GM12878 (cell line): ENCODE measurements at regions not wholly inside any gene's neighbourhood (a gene's known extent, or its start where the extent isn't known, plus 50 kb on each side); places are given as distances from the start of the nearest gene placed in this dataset.

Experiments
- ATAC-seq: fragments of 200-7000 bp; cut with Tn5 transposase; 3 replicates; pipeline ENCODE4 v1.9.1; 2020; ENCODE audit warnings: mild to moderate bottlenecking, moderate library complexity
- BruUV-seq: library from RNA; stranded (reverse); fragments of 400-500 nt; replicated peaks from 2 replicates; lab custom pipeline; 2021; lab: Mats Ljungman, UMichigan
- CTCF ChIA-PET: fragments of 300-600 bp; sonication (Branson Sonifier 250); formaldehyde crosslinking; extraction: SDS; loops from one replicate; lab custom pipeline; 2021; ENCODE audit warnings: inconsistent platforms; lab: Yijun Ruan, JAX
- POLR2A ChIA-PET: fragments of 350-600 bp; formaldehyde crosslinking; extraction: SDS; loops from one replicate; lab custom pipeline; 2021; ENCODE audit warnings: inconsistent platforms; lab: Charles Lee
- RAD21 ChIA-PET: fragments of 300-600 bp; sonication (Branson Sonifier 250); formaldehyde crosslinking; loops from one replicate; lab custom pipeline; 2023; ENCODE audit warnings: antibody characterized with exemption; ENCODE audit not compliant: unreplicated experiment; lab: Charles Lee
- SMC1A ChIA-PET: fragments of 300-600 bp; sonication (Branson Sonifier 250); formaldehyde crosslinking; loops from one replicate; lab custom pipeline; 2023; ENCODE audit not compliant: unreplicated experiment, uncharacterized antibody; lab: Charles Lee
- DNase-seq: peaks from one replicate; pipeline ENCODE4 v3.0.0-alpha.2; 2011; ENCODE audit warnings: low read depth, low spot score
- FAIRE-seq: peaks from 3 replicates; lab custom pipeline; 2011; peaks lifted over from hg19 to GRCh38; lab: Jason Lieb, UNC
- H2AFZ ChIP-seq: 2 replicates; pipeline ENCODE4 v1.6.0; 2011; ENCODE audit warnings: low read depth, low read length, control low read depth; ENCODE audit not compliant: control insufficient read depth
- H3K27ac ChIP-seq: 2 replicates; pipeline ENCODE4 v1.5.1; 2011; ENCODE audit warnings: control low read depth; ENCODE audit not compliant: control insufficient read depth, insufficient read depth
- H3K27me3 ChIP-seq, 2 experiments: replicated peaks in 1 of 2; 2 replicates each; pipeline versions ENCODE4 v1.6.0 to v1.6.1; 2011; ENCODE audit warnings: low read length in 1 of 2; ENCODE audit not compliant: control insufficient read depth in 2 of 2, insufficient read depth in 2 of 2
- H3K36me3 ChIP-seq, 2 experiments: 2 replicates each; pipeline ENCODE4 v1.5.1; 2011; ENCODE audit warnings: low read length in 1 of 2; ENCODE audit not compliant: control insufficient read depth in 2 of 2, insufficient read depth in 2 of 2
- H3K4me1 ChIP-seq: 2 replicates; pipeline ENCODE4 v1.6.1; 2011; ENCODE audit warnings: mild to moderate bottlenecking, low read length, moderate library complexity, mixed read lengths; ENCODE audit not compliant: control insufficient read depth, insufficient read depth
- H3K4me2 ChIP-seq: 2 replicates; pipeline ENCODE4 v1.6.0; 2011; ENCODE audit warnings: control low read depth; ENCODE audit not compliant: control insufficient read depth, insufficient read depth
- H3K4me3 ChIP-seq: fragments of 200-600 bp; sonication (generic); 2 replicates; pipeline ENCODE4 v1.5.1; 2016
- H3K79me2 ChIP-seq: 2 replicates; pipeline ENCODE4 v1.6.0; 2011; ENCODE audit warnings: low read length; ENCODE audit not compliant: control insufficient read depth, insufficient read depth
- H3K9ac ChIP-seq: 2 replicates; pipeline ENCODE4 v1.8.0; 2011; ENCODE audit warnings: low read length, control low read depth, mixed read lengths; ENCODE audit not compliant: control insufficient read depth, insufficient read depth
- H3K9me3 ChIP-seq: replicated peaks from 3 replicates; pipeline ENCODE4 v1.5.1; 2011; ENCODE audit warnings: mild to moderate bottlenecking, low read length; ENCODE audit not compliant: control insufficient read depth, insufficient read depth
- H4K20me1 ChIP-seq: 2 replicates; pipeline ENCODE4 v1.6.0; 2011; ENCODE audit not compliant: control insufficient read depth, insufficient read depth
- IKZF1 ChIP-seq: fragments of 450-650 bp; conservative IDR thresholded peaks from 2 replicates; pipeline ENCODE4 v1.6.1; 2017; ENCODE audit warnings: antibody characterized with exemption, mild to moderate bottlenecking
- NR2C2 ChIP-seq: IDR thresholded peaks from 2 replicates; pipeline ENCODE4 v1.6.1; 2011; ENCODE audit warnings: borderline replicate concordance, low read depth; ENCODE audit not compliant: control insufficient read depth, insufficient read length
- NR2F1 ChIP-seq: fragments of 450-650 bp; conservative IDR thresholded peaks from 2 replicates; pipeline ENCODE4 v1.6.1; 2017; ENCODE audit warnings: mild to moderate bottlenecking
- WGBS: methylation state at CpG from one replicate; pipeline ENCODE4 v1.1.6; 2016; ENCODE audit warnings: low lambda C conversion rate; ENCODE audit not compliant: insufficient replicate concordance, insufficient coverage; ENCODE audit errors: missing lambda C conversion rate; 5-methylcytosine and 5-hydroxymethylcytosine counted together
- in situ Hi-C: fragments of 300-500 bp; cut with MboI; formaldehyde crosslinking; loops from 9 replicates; pipeline ENCODE4 v1.14.3; 2018; ENCODE audit warnings: mixed read lengths
- intact Hi-C: fragments of 100-400 bp; cut with micrococcal nuclease; formaldehyde crosslinking; loops from one replicate; pipeline ENCODE4 v1.14.2; 2022; ENCODE audit not compliant: unreplicated experiment

DNA sequence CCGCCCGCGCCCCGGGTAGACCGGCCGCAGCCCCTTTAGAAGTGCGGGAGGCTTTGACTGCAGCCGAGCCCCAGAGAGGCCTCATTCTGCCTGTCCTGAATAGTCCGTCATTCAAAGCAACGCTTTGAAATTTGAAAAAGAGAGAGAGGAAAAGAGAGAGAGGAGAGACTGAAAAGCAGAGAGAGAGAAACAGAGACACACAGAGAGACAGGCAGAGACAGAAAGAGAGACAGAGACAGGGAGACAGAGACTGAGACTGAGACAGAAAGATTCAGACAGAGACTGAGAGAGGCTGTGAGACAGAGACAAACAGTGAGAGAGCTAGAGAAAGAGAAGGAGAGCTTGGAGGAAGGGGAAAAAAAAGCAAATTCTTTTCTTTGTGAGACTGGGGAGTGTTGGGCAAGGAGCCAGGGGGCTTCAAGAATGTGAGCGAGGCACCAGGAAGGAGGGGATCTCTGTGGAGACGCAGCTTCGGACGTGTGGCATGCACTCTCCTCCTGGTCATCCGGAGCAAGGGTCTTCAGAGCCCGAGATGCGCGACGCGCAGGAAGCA is 73.1 kb downstream of the MYCN start:
- POLR2A ChIA-PET, result no interaction called here
- FAIRE-seq, result no peak

DNA sequence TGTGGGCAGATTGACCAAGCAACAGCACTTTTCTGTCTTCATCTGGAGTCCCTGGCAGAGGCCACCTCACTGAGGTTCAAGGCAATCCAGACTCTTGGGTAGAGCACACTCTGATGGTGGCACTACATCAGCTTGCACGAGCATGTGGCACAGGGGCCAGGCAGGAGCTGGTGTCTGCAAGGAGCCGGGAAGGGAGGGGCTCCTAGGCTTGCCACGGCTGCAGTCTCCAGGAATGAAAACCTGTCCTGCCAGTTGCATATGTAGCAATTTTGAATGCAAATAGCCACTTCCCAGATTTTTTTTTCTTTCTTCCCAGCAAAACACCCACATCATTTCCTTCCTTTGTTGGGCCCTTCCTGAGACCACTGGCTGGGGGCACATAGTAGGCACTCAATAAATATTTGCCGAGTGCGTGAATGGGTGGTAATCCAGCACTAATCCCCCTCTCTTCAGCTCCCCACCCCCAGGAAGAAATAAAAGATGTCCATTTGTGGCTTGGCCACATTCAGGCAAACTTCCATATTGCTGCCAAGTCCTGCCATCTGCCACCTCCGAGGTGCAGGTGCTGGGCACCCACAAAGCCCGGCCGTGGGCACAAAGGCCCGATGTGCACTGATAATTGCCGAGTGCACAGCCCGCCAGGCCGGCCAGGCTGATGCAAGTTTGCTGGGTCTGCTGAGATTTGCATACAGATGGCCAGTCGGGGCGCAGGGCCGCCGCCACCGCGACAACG is 72.4 kb downstream of the MYCN start:
- peaks cover 2 to 9% of the 10 kb centered on the region in 2 experiments for H3K27me3 ChIP-seq
- BruUV-seq, result no TSS peak
- H3K79me2 ChIP-seq, result no peaks in the 10 kb centered on the region
- H4K20me1 ChIP-seq, result no peaks in the 10 kb centered on the region
- ChIA-PET POLR2A (no interaction called here), SMC1A (no interaction called here), RAD21 (no interaction called here), CTCF (no interaction called here)
- no peak overlapping the region for H3K9ac ChIP-seq
- in situ Hi-C loops (no loop called here), intact Hi-C loops (no loop called here)
- DNase-seq, result no peak
- H3K27ac ChIP-seq, result no peak overlapping the region
- no peak overlapping the region for H3K4me3 ChIP-seq
- WGBS, result 28% methylated on average over 19 of the region's 19 CpGs
- no peak overlapping the region for H3K4me2 ChIP-seq
- no peak overlapping the region for H2AFZ ChIP-seq
- H3K9me3 ChIP-seq, result no peaks in the 10 kb centered on the region
- TF ChIP-seq NR2C2, result no peak
- H3K36me3 ChIP-seq, result no peaks in the 10 kb centered on the region
- FAIRE-seq, result no peak
- peak; percentile 72 for ATAC-seq
- H3K4me1 ChIP-seq, result no peaks in the 10 kb centered on the region

More for the DNA sequence above, 73.1 kb downstream of the MYCN start:
- no peaks in the 10 kb centered on the region for H3K36me3 ChIP-seq
- H3K27ac ChIP-seq, result no peak overlapping the region
- H3K9me3 ChIP-seq, result no peaks in the 10 kb centered on the region
- peaks cover 2 to 9% of the 10 kb centered on the region in 2 experiments for H3K27me3 ChIP-seq
- no peak for TF ChIP-seq NR2F1
- 0 out of 2 replicates have a peak, but pooled peaks have one; percentile 11 for TF ChIP-seq IKZF1
- in situ Hi-C loops, result no loop called here
- intact Hi-C loops, result no loop called here
- no TSS peak for BruUV-seq
- ChIA-PET RAD21 (no interaction called here), SMC1A (no interaction called here), CTCF (no interaction called here)
- H3K9ac ChIP-seq, result no peak overlapping the region
- no peaks in the 10 kb centered on the region for H4K20me1 ChIP-seq
- DNase-seq (no peak), ATAC-seq (no peak)
- no peak overlapping the region for H2AFZ ChIP-seq
- no peaks in the 10 kb centered on the region for H3K79me2 ChIP-seq
- no peak overlapping the region for H3K4me3 ChIP-seq
- no peaks in the 10 kb centered on the region for H3K4me1 ChIP-seq
- 53% methylated on average over 20 of the region's 20 CpGs for WGBS
- H3K4me2 ChIP-seq, result no peak overlapping the region
